K562 (cell line): ENCODE measurements at regions not wholly inside any gene's neighbourhood (a gene's known extent, or its start where the extent isn't known, plus 50 kb on each side); places are given as distances from the start of the nearest gene placed in this dataset.

Experiments
- NCOA2 ChIP-seq, 2 experiments: fragments of 450-650 bp; IDR thresholded peaks; 2 replicates each; pipeline ENCODE4 v1.6.1; 2018; ENCODE audit warnings: mild to moderate bottlenecking in 2 of 2, moderate library complexity in 1 of 2; ENCODE audit not compliant: partially characterized antibody in 2 of 2
- SMAD1 ChIP-seq: fragments of 150-350 bp; IDR thresholded peaks from 2 replicates; pipeline ENCODE4 v1.6.1; 2014; ENCODE audit warnings: low read length, low read depth; ENCODE audit not compliant: partially characterized antibody
- TCF7L2 ChIP-seq: fragments of 150-350 bp; IDR thresholded peaks from 2 replicates; pipeline ENCODE4 v1.6.1; 2016; ENCODE audit warnings: low read depth, mild to moderate bottlenecking, low read length, moderate library complexity

GRCh38 chr2:242065426-242065825 lies 195.9 kb downstream of the RTP5 start:
- TF ChIP-seq TCF7L2 (no peak), NCOA2 (IDR thresholded peaks at IDR 0.05; ENCODE audit: partially characterized antibody in 2 of 2) (no peak), SMAD1 (no peak)
